Type B pancreatic cell (in vitro differentiated cells): ENCODE measurements at regions not wholly inside any gene's neighbourhood (a gene's known extent, or its start where the extent isn't known, plus 50 kb on each side); places are given as distances from the start of the nearest gene placed in this dataset.
A peak's percentile ranks its signal among the peaks of the same experiment; 100 is the strongest.
"Not testable (repeated sequence)": the region's sequence is repeated elsewhere in the genome, so short reads cannot be mapped to it uniquely, and the experiment has no call there.

Experiments used
- DNase-seq: peaks from one replicate; pipeline ENCODE4 v3.0.0; 2021; ENCODE audit warnings: mixed read lengths; ENCODE audit not compliant: unreplicated experiment; ENCODE audit errors: extremely low spot score
- H3K27ac Mint-ChIP-seq: 2 replicates; pipeline ENCODE4 v1.8.0; 2021; ENCODE audit warnings: mild to moderate bottlenecking, mixed read lengths
- H3K27me3 Mint-ChIP-seq: 2 replicates; pipeline ENCODE4 v1.8.0; 2021; ENCODE audit warnings: mixed read lengths
- H3K36me3 Mint-ChIP-seq: 2 replicates; pipeline ENCODE4 v1.8.0; 2021; ENCODE audit warnings: mixed read lengths
- H3K4me1 Mint-ChIP-seq: one replicate; pipeline ENCODE4 v1.8.0; 2021; ENCODE audit warnings: mixed read lengths; ENCODE audit not compliant: unreplicated experiment
- H3K4me3 Mint-ChIP-seq: 2 replicates; pipeline ENCODE4 v1.8.0; 2021; ENCODE audit warnings: mild to moderate bottlenecking, mixed read lengths
- H3K9me3 Mint-ChIP-seq: 2 replicates; pipeline ENCODE4 v1.8.0; 2021; ENCODE audit warnings: mixed read lengths
- TF ChIP-seq, protein P1 (sequence below): fragments of 200-600 bp; sonication (generic); conservative IDR thresholded peaks from 2 replicates; pipeline ENCODE4 v1.5.0; 2021; ENCODE audit warnings: antibody characterized with exemption, mild to moderate bottlenecking

DNA sequence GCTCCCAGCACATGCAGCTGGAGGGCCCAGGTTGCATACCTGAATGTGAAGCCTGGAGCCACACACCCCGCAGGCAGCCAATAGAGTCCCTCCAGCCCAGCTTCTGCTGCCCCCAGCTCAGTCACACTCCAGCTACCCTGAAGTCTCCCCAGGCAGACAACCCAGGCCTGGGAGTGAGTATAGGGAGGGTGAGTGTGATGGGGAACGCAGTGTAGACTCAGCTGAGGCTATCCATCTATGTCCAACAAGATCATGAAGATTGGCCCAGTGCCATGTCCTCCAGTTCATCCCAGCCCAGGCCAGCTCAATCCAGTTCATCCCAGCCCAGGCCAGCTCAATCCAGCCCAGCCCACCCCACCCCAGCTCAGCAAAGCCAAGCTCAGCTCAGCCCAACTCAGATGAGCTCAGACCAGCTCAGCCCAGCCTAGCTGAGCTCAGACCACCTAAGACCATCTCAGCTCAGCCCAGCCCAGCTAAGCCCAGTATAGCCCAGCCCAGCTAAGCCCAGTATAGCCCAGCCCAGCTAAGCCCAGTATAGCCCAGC is 330.4 kb downstream of the TMEM121 start:
- peaks cover 6% of the 10 kb centered on the region for H3K9me3 Mint-ChIP-seq
- TF ChIP-seq, protein P1, sequence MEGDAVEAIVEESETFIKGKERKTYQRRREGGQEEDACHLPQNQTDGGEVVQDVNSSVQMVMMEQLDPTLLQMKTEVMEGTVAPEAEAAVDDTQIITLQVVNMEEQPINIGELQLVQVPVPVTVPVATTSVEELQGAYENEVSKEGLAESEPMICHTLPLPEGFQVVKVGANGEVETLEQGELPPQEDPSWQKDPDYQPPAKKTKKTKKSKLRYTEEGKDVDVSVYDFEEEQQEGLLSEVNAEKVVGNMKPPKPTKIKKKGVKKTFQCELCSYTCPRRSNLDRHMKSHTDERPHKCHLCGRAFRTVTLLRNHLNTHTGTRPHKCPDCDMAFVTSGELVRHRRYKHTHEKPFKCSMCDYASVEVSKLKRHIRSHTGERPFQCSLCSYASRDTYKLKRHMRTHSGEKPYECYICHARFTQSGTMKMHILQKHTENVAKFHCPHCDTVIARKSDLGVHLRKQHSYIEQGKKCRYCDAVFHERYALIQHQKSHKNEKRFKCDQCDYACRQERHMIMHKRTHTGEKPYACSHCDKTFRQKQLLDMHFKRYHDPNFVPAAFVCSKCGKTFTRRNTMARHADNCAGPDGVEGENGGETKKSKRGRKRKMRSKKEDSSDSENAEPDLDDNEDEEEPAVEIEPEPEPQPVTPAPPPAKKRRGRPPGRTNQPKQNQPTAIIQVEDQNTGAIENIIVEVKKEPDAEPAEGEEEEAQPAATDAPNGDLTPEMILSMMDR = no peak
- H3K27ac Mint-ChIP-seq = no peak overlapping the region
- no peaks in the 10 kb centered on the region for H3K4me1 Mint-ChIP-seq
- H3K27me3 Mint-ChIP-seq = no peaks in the 10 kb centered on the region
- peak; percentile 47 for DNase-seq
- H3K36me3 Mint-ChIP-seq = peaks cover 5% of the 10 kb centered on the region
- no peak overlapping the region for H3K4me3 Mint-ChIP-seq

DNA sequence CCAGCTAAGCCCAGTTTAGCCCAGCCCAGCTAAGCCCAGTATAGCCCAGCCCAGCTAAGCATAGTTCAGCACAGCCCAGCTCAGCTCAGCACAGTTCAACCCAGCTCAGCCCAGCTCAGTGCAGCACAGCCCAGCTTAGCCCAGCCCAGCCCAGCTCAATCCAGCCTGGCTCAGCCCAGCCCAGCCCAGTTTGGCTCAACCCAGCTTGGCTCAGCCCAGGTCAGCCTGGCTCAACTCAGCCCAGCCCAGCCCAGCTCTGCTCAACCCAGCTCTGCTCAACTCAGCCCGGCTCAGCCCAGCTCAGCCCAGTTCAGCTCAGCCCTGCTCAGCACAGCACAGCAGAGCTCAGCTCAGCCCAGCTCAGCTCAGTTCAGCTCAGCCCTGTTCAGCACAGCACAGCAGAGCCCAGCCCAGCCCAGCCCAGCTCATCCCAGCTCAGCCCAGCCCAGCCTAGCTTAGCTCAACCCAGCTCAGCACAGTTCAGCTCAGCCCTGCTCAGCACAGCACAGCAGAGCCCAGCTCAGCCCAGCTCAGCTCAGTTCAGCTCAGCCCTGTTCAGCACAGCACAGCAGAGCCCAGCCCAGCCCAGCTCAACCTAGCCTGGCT is 330.9 kb downstream of the TMEM121 start:
- peaks cover 5% of the 10 kb centered on the region for H3K36me3 Mint-ChIP-seq
- TF ChIP-seq, protein P1 = no peak
- H3K27me3 Mint-ChIP-seq = no peaks in the 10 kb centered on the region
- H3K4me1 Mint-ChIP-seq = no peaks in the 10 kb centered on the region
- peaks cover 6% of the 10 kb centered on the region for H3K9me3 Mint-ChIP-seq
- no peak overlapping the region for H3K4me3 Mint-ChIP-seq
- H3K27ac Mint-ChIP-seq = no peak overlapping the region
- DNase-seq = peak; percentile 58

DNA sequence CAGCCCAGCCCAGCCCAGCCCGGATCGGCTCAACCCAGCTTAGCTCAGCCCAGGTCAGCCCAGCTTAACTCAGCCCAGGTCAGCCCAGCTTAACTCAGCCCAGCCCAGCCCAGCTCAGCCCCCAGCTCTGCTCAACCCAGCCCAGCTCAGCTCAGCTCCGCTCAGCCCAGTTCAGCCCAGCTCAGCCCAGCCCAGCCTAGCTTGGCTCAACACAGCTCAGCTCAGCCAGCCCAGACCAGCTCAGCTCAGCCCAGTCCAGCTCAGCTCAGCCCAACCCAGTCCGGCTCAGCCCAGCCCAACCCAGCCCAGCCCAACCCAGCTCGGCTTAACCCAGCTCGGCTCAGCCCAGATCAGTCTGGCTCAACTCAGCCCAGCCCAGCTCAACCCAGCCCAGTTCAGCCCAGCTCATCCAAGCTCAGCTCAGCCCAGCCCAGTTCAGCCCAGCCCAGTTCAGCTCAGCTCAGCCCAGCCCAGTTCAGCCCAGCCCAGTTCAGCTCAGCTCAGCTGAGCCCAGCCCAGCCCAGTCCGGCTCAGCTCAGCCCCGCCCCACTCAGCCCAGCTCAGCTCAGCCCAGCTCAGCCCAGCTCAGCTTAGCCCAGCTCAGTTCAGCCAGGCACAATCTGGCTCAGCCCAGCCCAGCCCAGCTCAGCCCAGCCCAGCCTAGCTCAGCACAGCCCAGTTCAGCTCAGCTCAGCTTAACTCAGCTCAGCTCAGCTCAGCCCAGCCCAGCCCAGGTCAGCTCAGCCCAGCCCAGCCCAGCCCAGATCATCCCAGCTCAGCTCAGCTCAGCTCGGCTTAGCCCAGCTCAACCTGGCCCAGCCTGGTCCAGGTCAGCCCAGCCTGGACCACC is 331.7 kb downstream of the TMEM121 start:
- Mint-ChIP-seq H3K9me3 (peaks cover 11% of the 10 kb centered on the region), H3K27me3 (no peaks in the 10 kb centered on the region), H3K4me3 (no peak overlapping the region), H3K36me3 (peaks cover 5% of the 10 kb centered on the region), H3K4me1 (no peaks in the 10 kb centered on the region), H3K27ac (no peak overlapping the region)
- TF ChIP-seq, protein P1 = no peak
- DNase-seq = peak; percentile 58

DNA sequence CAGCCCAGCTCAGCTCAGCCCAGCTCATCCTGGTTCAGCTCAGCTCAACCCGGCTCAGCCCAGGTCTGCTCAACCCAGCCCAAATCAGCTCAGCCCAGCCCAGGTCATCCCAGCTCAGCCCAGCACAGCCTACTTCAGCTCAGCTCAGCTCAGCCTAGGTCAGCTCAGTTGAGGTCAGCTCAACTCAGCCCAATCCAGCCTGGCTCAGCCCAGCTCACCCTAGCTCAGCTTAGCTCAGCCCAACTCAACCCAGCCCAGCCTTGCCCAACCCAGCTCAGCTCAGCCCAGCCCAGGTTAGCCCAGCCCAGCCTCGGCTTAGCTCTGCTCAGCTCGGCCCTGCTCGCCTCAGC is 332.3 kb downstream of the TMEM121 start:
- Mint-ChIP-seq H3K4me1 (no peaks in the 10 kb centered on the region), H3K27me3 (no peaks in the 10 kb centered on the region), H3K36me3 (peaks cover 1% of the 10 kb centered on the region), H3K27ac (no peak overlapping the region), H3K4me3 (no peak overlapping the region), H3K9me3 (peaks cover 7% of the 10 kb centered on the region)
- TF ChIP-seq, protein P1 = no peak
- DNase-seq = peak; percentile 47

DNA sequence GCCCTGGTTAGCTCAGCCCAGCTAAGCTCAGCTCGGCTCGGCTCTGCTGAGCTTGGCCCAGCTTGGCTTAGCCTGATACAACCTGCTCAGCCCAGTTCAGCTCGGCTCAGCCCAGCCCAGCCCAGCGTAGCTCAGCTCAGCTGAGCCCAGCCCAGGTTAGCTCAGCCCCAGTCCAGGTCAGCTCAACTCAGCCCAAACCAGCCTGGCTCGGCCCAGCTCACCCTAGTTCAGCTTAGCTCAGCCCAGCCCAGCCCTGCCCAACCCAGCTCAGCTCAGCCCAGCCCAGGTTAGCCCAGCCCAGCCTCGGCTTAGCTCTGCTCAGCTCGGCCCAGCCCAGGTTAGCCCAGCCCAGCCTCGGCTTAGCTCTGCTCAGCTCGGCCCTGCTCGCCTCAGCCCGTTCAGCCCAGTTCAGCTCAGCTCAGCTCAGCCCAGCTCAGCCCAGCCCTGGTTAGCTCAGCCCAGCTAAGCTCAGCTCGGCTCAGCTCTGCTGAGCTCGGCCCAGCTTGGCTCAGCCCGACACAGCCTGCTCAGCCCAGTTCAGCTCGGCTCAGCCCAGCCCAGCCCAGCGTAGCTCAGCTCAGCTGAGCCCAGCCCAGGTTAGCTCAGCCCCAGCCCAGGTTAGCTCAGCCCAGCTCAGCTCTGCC is 332.8 kb downstream of the TMEM121 start:
- not testable (repeated sequence) for H3K36me3 Mint-ChIP-seq, H3K4me1 Mint-ChIP-seq, H3K4me3 Mint-ChIP-seq, H3K9me3 Mint-ChIP-seq, H3K27ac Mint-ChIP-seq, H3K27me3 Mint-ChIP-seq
- DNase-seq = peak; percentile 52
